GM21390 (cell line): ENCODE measurements at regions not wholly inside any gene's neighbourhood (a gene's known extent, or its start where the extent isn't known, plus 50 kb on each side); places are given as distances from the start of the nearest gene placed in this dataset.
"Not testable (repeated sequence)": the region's sequence is repeated elsewhere in the genome, so short reads cannot be mapped to it uniquely, and the experiment has no call there.

ENCODE experiments used
- ATAC-seq: cut with Tn5 transposase; IDR thresholded peaks from one replicate; pipeline ENCODE4 v1.9.1; 2021; ENCODE audit not compliant: unreplicated experiment

DNA sequence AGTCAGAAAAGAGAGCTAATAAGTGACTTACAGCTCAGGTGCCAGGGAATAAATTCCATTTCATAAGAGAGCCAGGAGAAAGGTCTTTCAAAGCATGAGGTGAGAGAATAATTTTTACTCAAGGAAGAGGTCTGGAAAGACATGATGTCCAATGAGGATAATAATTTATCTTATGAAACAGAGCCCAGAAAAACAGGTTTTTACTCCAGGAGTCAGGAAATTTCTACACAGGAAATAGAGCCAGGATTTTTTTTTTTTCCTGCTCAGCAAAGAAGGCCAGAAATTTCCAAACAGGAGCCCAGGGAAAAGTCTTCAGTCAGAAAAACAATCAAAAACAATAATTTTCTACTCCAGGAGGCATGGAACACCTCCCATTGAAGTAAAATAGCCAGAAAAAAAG is 1185.7 kb upstream of the TSPY4 start:
- ATAC-seq, result no peak

- ATAC-seq, result no peak
These were observed 1208.7 kb upstream of the TSPY4 start for GRCh38 chrY:8128578-8128977.

DNA sequence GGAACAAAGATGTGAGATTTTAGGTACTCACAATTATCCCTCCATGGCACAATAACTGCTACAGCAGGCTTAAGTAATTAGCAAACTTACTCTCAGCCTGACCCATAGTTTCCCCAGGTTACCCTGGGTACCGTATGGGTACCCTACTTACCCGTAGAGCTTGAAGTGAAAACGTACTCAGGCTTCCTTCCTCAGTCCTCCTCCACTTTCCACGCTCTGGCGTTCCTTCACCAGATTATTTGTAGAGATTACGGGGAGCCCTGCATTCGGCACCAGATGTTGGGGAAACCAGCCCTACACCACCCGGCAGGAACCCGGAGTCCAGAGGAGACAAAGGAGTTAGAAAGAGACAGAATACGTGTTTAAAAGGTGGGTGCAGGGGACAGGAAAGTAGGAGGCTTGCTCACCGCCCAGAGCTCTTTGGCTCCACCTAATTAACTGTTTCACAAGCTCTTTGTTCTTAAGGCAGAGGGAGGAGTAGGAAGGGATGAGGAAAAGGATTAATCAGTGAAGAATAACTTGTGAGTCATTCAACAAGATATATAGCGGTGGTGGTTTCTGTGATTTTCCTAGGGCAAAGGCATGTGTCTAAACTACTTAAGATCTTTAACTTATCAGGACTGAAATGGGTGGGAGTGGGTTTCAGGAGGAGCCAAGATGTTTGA is 1211.2 kb upstream of the TSPY4 start:
- ATAC-seq, result no peak

DNA sequence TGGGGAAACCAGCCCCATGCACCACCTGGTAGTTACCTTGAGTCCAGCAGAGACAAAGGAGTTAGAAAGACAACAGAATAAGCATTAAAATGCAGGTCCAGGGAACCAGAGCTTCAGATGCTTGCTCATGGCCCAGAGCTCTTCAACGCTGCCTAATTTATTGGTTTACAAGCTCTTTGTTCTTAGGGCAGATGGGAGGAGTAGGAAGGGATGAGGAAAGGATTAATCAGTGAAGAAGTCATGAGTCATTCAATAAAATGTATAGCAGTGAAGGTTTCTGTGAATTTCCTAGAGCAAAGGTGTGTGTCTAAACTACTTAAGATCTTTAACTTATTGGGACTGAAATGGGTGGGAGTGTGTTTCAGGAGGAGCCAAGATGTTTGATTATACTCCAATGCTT is 1210.3 kb upstream of the AMELY start:
- ATAC-seq, result no peak

- ATAC-seq, result no peak
These were observed 1182.9 kb upstream of the AMELY start for GRCh38 chrY:8094429-8094828.

GRCh38 chrY:8092926-8093325 is 1181.4 kb upstream of the AMELY start:
- no peak for ATAC-seq

DNA sequence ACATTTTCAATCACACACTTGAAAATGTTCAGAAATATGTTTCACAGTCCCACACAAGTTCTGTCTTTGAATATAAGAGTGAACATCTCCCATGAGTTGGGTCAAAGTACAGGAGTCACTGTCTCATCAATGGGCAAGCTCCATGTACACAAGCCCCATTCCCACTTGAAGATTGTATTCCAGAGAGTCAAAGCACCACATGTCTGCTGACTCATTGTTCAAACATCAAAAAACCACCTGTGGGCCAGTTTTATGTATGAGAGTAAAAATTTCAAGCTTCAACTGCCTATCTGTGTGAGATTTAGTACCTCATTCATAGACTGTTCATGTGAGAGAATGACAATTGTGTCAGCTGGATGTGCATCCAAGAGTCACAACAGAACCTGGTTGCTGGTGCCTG is 1174.4 kb upstream of the AMELY start:
- no peak for ATAC-seq

- ATAC-seq, result no peak
These were observed 1172.6 kb upstream of the AMELY start for GRCh38 chrY:8084192-8084591.

DNA sequence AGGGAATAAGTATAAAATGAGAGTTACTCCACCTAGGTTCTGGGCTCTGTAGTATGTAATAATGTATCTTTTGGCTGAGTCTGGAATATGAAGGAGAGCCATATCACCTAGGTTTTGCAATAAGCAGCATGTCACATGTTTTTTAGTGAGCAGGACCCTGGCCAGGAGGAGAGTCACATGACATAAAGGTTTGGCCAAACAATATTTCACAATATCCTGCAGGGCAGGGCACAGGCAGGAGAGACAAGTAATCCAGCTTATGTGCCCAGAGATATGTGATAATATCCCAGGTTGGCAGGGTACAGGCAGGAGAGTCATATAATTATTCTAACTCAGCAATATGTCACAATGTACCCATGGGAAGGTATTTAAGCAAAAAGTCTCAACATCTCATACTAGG is 1169.6 kb upstream of the AMELY start:
- no peak for ATAC-seq

GRCh38 chrY:8065220-8065619 is 1153.7 kb upstream of the AMELY start:
- no peak for ATAC-seq

DNA sequence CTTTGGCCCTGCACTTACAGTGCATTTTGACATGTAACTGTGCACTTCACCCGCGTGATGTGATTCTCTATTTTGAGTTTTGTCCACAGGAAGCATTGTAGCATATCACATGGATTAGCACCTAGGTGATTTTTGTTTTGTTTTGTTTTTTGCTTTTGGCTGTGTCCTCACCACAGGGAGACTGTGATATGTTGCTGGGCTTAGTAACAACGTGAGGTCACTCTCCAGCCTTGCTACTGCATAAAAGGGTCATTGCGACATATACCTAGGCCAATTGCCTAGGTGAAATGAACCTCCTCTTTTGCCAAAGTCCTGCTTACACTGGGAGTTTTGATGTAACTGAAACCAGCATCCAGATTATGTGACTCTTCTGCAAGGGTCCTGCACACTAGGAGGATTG is 1152.9 kb upstream of the AMELY start:
- ATAC-seq, result no peak

DNA sequence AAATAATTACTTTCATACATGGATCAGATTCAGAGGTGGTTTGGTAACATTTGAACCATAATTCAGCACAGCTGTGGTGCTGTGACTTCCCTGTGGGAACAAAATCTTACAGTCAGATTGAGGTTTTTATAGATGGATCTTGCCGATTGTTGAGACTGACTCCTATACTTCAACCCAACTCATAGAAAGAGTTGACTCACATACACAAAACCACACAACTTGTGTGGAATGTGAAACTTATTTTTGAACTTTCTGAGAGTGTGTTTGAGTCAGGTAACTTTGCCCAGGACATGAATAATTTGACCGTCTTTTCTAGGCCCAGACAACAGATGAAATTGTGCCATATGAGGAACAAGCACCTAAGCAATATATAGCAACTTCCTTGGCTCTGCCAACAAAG is 1152.4 kb upstream of the AMELY start:
- no peak for ATAC-seq

GRCh38 chrY:8058613-8059012 is 1147.1 kb upstream of the AMELY start:
- ATAC-seq, result no peak

GRCh38 chrY:8051340-8051739 is 1139.8 kb upstream of the AMELY start:
- no peak for ATAC-seq

DNA sequence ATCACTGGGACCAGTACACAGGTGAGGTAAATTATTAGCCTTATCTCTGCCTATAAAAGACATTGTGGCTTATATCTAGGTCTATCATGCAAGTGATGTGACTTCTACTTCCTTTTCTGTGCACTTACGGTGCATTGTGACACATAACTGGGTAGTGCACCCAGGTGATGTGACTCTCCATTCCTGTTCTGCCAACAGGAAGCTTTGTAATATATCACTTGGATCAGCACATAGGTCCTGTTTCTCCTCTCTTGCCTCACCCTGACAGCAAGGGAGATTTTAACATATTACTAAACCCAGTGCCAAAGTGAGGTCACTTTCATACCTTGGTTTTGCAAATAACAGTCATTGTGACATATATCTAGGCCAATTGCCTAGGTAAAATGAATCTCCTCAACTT is 1129.7 kb upstream of the AMELY start:
- no peak for ATAC-seq

DNA sequence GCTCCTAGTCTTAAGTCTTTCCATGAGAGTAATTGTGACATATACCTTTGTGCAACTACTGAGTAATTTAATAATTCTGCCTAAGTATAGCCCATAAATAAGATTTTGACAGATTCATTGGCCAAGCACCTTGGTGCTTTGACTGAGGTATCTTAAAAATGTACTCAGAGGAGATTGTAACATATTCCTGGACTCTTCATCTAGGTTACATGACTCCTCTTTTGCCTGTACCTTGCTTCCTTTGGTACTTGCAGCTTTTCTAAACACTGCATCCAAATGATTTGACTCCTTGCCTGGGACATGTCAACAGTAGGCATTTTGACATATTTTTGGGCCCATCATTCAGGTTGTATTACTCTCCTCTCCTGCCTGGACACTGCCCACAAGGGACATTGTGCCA is 1125.0 kb upstream of the AMELY start:
- no peak for ATAC-seq

GRCh38 chrY:8035653-8036052 is 1124.1 kb upstream of the AMELY start:
- ATAC-seq, result no peak

DNA sequence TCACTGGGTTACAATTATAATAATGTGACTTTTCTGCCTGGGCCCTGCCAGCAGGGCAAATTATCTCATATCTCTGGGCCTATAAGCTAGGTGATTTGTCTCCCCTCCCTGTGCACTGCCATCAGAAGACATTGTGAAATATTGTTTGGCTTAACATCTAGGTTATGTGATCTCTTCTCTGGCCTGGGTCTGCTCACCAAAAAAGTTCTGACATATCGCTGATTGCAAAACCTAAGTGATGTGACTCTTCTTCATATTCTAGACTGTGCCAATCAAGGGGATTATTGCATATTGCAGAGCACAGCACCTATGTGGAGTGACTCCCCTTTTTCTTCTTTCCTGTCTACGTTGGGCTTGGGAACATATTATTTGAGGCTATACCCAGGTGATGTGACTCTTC is 1123.1 kb upstream of the AMELY start:
- no peak for ATAC-seq

GRCh38 chrY:8033200-8033599 is 1121.6 kb upstream of the AMELY start:
- ATAC-seq, result no peak

GRCh38 chrY:8020540-8020939 is 1109.0 kb upstream of the AMELY start:
- ATAC-seq, result no peak

DNA sequence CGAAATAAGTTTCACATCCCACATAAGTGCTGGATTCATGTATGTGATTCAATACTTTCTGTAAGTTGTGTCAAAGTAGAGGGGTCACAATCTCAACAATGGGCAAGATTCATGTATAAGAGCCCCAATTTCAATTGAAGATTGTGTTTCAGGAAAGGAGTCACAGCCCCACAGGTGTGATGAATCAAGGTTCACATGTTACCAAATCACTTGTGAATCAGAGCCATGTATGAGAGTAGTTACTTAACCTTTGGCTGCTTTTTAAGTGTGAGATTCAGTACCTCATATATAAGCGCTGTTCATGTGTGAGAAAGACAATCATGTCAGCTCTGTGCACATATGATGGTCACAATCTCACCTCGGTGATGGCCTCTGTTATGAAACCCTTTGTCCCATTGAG is 1100.0 kb upstream of the AMELY start:
- ATAC-seq, result no peak

DNA sequence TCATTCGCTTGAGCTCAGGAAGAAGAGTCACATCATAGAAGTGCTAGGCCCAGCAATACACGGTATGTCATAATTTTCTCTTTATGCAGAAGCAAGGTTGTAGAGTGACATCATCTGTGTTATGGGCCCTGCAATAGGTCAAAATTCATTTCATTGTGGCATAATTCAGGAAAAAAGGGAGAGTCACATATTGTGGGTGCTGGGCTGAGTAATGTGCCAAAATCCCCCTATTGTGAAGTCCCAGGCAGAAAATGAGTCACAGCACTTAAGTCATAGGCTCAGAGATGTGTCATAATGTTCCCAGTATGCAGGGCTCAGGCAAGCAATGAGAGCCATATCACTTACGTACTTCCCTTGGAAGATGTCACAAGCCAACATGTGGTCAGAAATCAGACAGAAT is 1092.6 kb upstream of the AMELY start:
- no peak for ATAC-seq

GRCh38 chrY:7996726-7997125 is 1085.2 kb upstream of the AMELY start:
- ATAC-seq, result no peak

DNA sequence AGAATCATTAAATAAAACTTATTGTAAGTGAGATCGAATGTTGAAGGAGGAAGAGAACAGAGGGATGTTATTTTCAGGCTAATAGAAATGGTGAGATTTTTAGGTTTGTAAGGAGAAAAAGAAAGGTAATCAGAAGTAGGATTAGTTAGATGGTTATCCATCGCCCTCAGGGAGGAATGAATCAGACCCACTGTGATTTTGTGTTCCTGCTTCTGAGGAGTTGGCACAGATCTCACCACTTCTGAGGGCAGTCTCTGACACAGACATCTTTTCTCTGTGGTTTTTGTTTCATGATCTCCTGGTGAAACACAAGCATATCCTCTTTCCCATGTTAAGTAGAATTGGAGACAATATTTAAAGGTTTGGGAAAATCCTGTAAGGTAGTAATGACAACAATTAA is 1083.2 kb upstream of the AMELY start:
- ATAC-seq, result not testable (repeated sequence)
